ENCODE measurements at regions not wholly inside any gene's neighbourhood (a gene's known extent, or its start where the extent isn't known, plus 50 kb on each side); places are given as distances from the start of the nearest gene placed in this dataset.
"Not testable (repeated sequence)": the region's sequence is repeated elsewhere in the genome, so short reads cannot be mapped to it uniquely, and the experiment has no call there.

DNA sequence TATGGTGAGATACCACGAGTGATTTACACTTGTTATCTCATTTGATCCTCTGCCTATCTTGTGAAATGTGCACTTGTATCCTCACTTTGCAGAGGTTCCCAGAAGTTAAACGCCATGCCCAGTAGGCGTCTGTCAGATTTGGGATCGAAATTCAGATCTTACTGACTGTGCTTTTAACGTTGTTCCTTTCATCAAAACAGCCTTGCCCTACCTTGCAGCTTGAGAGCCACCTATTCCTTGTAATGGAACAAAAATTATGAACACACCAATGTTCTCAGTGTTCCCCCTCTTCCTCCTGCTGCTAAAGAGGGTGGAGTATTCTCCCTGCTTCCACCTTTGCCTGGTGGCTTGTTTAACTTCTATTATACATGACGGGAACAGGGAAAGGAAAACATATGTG, 257.0 kb downstream of the MSX2 start:
- DNase-seq (ENCODE audit: low spot score) = no peak

DNA sequence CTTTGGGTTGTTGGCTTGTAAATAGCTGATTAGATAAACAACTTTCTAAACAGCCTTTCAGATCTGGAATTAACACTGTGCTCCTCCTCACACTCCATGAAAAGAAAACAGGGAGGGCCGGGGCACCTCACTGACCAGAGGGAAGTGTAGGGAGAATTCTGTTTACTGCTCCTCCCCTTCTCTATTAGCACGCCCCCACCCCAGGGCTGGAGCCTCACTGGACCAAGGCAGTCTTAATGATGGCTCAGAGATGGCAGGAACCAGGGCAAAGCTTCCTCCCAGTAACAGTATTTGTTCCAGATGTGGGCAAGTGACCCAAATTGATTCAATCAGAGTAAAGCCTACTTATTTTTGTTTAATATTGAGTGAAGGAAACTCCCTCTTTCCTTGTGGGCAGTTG, 256.6 kb downstream of the MSX2 start:
- no peak for DNase-seq (ENCODE audit: low spot score)

DNA sequence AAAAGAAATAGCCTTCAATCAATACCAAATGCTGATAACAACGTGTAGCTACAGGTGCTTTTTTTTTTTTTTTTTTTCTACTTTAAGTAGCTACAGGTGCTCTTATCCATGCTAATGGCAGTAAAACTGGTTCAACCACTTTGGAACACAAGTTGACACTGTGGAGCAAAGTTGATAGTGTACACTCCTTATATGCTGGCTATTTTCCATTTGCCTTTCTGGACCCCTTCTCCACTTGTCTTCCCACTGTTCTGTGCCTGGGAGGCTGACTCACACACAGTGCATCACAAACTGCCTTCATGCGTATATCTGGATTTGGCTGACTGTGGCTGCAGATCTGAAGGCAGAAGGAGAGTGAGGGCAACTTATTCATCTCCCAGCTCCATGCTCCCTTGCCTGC, 247.9 kb downstream of the MSX2 start:
- DNase-seq (ENCODE audit: low spot score) = no peak

DNA sequence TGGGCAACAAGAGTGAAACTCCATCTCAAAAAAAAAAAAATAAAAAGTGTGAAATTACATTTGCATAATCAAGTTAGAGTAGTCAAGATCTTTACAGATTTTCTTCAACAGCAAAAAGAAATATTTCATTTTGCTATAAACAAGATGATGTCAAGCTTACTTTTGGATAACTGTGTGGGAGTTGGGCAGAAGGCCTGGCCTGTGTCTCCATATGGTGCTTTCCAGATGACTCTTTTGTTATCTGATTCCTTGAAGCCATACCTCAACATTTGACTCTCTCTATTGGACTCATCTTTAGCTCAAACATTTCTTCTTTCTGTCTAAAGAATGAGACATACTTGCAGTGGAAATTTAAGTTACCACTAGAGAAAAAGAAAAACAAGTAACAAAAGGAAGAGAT, 246.8 kb downstream of the MSX2 start:
- no peak for DNase-seq (ENCODE audit: low spot score)

DNA sequence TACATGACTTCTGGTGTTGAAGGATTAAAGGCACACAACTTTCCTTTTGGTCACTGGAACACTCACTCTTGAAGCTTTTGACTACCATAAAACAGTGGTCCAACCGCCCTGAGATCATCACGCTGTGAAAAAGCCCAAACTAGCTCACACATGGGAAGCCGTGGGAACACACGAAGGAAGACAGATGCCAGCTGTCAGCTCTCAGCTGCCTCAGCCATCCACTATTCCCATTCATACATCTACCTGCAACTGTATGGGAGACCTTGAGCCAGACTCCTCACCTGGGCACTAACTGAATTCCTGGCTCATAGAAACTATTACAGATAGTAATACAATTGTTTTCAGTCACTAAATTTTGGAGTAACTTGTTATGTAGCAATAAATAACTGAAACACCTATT, 246.1 kb downstream of the MSX2 start:
- no peak for DNase-seq (ENCODE audit: low spot score)

DNA sequence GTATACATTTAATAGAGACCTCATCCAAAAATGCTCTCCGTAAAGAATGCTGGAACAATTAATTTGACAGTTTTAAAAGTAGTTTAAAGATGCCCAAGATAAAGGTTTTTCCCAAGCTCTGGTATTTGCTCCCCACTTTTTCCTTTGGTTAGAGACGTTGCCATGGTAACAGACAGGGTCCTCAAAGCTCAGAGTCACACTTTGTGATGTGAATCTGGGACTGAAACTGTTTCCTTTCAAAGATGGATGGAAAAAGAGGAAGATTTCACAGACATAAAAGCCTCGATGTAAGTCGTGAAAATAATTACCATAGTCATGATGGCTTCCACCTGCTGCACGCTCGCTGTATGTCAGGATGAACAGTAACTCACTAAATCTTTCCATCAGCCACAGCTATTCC, 229.5 kb downstream of the MSX2 start:
- no peak for DNase-seq (ENCODE audit: low spot score)

DNA sequence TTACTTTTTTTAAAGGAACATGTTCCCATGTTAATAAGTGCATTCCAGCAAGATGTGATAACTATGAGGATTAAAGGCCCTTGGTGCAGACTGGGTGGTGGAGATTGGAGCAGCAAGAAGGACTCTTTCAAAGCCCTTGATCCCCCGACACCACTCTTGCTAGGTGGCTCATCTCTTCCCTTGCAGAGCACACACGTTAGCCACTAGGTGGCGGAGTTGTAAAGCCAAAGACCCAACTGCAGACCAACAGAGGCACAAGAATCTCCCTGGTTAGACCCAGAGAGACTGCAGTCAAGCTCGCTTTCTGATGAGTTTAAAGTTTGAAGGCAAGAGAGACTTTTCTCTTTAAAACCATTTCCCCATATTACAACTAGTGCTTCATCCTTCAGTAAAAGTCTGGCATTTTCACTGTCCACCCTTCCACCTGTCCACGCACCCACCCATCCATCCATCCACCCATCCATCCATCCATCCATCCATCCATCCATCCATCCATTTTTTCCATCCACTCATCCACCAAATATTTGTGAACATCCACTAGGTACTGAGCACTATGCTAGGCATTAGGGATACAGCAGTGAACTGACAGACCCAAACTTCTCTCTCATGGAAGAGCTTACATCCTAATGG, 226.9 kb downstream of the MSX2 start:
- peak; percentile 84 for DNase-seq (ENCODE audit: low spot score)

DNA sequence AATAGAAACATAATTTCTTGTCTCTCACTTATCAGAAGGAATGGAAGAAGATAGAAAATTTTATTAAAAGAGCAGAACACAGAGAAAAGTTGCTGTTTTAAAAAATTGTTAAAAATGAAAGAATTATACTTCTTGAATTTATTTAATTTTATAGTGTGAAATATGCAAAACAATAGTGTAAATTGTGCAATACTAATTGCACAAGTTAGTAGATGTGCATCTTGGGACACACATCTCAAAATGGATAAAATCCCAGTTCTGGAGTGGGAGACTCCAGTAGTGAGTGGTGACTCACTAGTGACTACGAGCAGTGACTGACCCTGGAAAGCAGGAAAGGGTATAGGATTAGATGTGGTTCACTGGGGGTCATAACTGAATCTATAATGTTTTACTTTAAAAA, 223.2 kb downstream of the MSX2 start:
- DNase-seq (ENCODE audit: low spot score) = no peak

DNA sequence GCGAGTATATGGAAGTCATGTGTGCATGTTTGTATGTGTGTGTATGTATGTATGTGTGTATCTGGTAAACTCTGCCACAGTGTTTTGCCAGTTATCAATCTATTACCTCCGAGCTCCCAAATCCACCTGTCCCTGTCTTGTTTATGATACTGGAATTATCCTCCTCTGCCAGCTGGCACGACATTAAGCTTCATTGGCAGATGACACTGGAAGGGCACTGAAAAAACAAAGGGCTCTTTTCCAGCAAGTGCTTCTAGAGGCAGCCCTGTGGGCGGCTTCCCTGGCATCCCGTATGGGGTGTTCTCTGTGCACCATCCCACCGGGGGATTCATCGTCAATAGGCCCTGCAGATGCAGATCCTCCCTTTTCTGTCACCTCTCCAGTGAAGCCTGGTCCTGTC, 221.5 kb downstream of the MSX2 start:
- no peak for DNase-seq (ENCODE audit: low spot score)

DNA sequence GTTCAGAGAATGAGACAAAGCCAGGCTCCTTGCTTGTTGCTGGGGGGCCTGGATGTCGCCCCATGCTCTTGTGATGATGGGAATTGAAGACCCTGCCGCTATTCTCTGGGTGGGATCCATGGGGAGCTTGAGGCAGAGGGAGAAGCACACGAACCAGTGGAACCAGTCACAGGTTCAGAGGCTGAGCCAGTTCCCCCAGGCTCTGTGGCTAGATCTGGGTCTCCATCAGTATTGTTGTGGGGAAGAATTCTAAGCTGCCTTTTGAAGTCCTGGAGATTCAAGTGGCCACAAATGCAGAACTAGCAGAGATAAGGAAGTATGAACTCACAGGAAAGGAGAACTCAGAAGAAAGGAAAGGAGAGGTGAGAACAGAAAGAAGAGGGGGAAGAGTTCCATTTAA, 219.4 kb downstream of the MSX2 start:
- DNase-seq (ENCODE audit: low spot score) = no peak

DNA sequence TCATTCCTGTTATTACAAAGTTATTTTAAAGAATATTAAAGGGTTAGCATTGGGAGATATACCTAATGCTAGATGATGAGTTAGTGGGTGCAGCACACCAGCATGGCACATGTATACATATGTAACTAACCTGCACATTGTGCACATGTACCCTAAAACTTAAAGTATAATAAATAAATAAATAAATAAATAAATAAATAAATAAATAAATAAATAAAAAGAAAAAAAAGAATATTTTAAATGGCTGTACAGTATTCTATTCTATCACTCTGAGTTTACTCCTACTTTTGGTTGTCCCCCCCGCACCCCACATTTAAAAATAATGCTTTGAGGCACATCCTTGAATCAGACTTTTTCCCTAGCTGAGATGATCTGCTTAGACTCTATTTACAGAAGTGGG, 218.6 kb downstream of the MSX2 start:
- not testable (repeated sequence) for DNase-seq (ENCODE audit: low spot score)

DNA sequence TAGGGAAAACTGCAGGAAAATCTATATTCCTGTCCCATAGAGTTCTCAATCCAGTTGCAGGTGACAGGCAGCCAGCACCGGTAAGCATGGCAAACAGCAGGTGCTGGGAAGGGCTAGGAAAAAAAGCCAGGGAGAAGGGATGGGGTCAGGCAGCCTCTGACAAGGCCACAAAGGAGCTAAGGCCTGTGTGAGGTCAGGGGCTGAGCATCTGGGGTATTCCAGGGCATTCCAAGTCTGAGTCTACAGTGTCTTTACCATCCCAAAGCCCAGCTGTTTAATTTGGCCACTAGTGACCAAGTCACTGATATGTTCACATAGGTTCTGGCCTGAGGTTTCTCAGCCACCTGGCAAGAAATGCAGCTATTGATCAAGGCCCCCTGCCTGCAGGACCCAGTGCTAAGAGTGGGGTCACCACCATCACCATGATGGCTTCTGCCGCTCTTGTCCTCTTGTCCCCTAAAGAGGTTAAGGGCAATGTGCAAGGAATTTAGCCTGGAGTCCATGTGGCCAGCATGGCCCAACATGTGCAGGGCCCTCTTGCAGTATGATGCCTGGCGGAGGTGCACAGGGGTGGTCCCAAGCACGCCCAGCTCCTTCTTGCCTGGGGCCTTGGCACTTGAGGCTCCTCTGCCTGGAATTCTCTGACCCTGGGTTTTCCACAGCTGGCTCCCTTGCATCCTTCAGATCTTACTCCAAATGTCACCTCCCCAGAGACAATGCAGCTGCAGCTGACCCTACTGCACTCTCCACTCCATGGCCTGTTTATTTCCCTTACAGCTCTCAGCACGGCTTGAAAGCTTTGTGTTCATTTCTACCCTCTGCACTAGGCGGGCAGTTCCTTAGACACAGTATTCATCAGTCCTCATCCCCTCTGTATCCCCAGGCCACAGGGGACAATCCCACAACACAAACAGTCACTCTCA, 213.1 kb downstream of the MSX2 start:
- no peak for DNase-seq (ENCODE audit: low spot score)

DNA sequence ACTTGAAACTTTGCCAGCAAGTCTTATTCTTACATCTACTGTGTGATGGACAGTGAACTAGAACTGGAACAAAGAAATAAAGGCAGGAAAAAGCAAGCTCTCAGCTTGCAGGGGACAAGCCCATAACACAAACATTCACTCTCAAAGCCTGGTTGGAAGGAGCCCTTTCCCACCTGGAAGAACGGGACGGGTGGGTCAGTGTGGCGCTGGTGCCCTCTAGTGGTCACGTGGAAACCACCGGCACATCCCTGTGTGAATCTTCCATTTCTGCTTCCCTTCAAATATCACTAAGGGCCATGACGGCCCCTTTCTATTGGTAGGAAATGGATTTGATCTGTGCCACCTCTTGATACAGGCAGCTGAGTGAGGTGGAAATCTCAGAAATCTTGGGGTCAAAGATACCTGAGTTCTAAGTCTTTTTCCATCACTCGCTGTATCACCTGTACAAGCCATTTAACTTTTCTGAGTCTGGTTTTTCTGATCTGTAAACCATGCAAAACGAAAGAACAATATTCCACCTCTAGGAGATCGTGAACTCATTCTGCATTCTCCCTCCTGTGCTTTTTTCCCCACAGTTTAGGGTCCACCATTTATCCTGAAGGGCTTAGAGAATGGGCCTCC, 211.6 kb downstream of the MSX2 start:
- DNase-seq (ENCODE audit: low spot score) = peak; percentile 74

DNA sequence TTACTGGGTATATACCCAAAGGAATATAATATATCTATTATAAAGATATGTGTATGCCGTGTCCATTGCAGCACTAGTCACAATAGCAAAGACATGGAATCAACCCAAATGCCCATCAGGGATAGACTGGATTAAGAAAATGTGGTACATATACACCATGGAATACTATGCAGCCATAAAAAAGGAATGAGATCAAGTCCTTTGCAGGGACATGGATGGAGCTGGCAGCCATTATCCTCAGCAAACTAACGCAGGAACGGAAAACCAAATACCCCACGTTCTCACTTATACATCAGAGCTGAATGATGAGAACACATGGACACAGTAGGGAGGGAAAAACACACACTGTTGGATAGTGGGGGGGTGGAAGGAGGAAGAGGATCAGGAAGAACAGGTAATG, 206.7 kb downstream of the MSX2 start:
- not testable (repeated sequence) for DNase-seq (ENCODE audit: low spot score)

DNA sequence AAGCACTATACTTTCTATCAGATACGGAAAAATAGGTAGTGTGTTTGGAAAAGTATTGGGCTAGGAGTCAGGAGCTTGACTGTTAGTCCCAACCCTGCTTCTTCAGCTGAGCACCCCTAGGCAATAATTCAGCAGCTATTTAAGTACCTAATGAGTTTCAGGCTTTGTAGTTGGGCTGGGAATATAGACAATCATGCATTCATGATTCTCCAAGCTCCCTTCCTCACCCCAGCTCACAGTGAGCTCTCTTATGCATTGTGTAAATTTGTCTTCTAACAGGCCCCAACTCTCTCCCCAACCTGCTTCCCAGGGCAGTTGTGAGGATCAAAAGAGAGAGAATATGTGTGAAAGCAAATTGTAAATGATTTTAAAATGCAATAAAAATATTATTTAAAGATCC, 201.2 kb downstream of the MSX2 start:
- DNase-seq (ENCODE audit: low spot score) = no peak

DNA sequence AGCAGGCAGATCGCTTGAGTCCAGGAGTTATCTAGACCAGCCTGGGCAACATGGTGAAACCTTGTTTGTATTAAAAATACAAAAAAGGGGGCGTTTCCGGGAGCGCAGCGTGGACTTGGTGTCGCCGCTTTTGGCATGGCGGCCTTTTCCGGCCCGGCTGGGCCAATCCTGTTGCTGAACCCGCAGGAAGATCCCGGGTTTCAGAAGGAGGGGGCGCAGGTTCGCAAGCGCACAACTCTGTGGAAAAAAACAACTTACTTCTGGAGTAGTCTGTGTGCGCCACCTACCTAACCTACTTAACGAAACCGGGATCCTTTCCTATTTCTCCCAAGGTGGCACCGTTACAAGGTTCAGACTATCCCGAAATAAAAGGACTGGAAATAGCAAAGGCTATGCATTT, 198.6 kb downstream of the MSX2 start:
- no peak for DNase-seq (ENCODE audit: low spot score)

DNA sequence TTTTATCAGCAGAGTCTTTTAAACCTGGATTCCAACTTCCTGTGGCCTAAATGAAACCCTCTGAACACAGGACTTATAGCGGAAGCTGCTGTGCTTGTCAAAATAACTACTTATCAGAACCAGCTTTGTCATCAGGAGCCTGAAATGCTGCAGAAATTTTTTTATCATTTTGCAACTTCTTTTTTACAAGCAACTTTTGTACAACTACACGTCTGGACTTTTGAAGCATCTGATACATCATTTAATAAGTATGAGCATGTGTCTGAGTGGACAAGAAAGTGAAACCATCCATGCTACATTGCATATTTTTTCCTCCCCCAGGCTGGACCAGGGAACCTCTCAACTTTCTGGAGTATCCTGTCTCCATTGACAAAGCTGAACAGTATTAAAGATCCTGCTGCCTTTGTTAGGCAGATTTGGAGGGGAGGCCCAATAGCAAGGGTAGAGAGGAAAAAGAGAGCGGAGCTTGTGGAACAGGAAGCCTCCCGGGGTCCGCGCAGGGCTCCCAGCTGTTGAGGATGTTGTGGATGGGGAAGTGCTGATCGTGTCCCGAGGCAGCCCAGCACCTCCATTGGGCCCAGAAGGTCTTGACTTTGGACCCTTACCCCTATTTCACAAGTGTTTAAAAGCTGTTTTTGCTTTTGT, 196.6 kb downstream of the MSX2 start:
- DNase-seq (ENCODE audit: low spot score) = no peak

DNA sequence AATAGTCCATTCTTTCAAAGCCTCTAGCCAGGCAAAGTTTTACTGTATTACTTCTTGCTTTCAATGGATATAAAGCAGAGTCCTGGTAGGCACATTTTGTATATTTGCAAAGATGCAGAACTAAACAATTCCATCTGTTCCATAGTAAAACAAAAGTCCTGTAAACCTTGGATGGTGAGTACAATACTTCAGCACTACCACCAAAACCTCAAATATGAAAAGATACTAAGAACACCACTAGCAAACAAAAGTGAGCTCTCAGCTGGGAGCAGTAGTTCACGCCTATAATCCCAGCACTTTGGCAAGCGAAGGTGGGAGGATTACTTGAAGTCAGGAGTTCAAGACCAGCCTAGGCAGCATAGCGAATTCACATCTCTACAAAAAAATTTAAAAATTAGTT, 195.0 kb downstream of the MSX2 start:
- DNase-seq (ENCODE audit: low spot score) = no peak

DNA sequence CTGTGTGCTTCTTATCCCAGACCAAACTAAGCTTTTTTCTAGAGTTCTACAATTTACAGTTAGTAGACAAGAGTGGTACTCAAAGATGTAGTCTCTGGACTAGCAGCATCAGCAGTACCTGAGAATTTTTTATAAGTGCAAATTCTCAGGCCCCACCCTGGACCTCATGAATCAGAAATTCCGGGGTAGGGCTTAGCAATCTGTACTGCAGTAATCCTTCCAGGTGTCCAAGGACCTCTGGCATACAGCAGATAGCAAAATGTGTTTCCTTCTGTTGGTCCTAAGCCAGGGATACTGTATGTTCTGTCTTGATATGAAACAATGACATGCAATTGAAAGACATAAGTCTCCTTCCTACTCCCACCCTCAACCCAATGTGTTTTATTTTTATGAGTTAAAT, 194.3 kb downstream of the MSX2 start:
- no peak for DNase-seq (ENCODE audit: low spot score)

DNA sequence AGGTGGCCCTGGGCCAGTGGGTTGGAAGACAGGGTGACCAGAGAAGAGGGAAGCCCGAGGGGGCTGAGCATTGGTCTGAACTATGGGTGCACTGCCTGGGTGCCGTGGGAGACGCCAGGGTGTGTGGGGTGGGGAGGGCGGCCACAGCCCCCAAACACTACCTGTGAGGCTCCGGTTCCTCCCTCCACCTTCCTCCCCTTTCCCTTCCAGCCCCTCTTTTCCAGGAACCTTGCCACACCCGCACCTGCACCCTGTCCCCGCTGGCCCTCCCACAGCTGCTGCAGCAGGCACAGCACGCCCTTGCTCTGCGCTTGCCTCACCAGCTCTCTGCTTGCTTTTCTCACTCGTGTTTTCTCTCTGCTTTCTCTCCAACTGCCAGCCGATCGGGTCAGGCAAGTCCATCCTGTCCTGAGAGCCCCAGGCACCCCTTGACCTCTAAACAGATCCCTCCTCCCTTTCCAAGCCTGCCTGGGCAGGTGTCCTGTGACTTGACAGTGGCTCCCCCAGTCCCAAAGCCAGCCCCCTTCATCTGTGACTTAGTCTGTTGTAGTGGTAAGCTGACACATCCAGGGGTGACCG, 193.7 kb downstream of the MSX2 start:
- DNase-seq (ENCODE audit: low spot score) = no peak

DNA sequence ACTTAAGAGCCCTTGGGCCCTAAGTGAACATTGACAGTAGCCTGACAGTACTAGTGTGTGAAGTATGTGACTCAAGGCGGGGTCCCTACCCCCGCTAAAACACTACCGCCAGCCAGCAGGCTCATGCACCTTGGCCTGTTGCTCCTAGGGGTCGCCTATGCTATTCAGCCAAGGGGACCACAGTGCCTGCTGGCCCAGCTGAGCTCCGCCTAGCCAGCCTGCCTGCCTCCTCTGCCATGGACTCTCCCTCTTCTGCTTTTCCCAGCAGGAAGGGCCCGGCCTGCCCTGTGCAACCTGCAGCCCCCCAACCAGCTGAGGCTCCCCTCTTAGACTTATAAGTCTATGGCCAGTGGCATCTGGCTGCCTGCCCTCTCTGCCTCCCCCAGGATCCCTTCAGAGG, 193.1 kb downstream of the MSX2 start:
- not testable (repeated sequence) for DNase-seq (ENCODE audit: low spot score)

DNA sequence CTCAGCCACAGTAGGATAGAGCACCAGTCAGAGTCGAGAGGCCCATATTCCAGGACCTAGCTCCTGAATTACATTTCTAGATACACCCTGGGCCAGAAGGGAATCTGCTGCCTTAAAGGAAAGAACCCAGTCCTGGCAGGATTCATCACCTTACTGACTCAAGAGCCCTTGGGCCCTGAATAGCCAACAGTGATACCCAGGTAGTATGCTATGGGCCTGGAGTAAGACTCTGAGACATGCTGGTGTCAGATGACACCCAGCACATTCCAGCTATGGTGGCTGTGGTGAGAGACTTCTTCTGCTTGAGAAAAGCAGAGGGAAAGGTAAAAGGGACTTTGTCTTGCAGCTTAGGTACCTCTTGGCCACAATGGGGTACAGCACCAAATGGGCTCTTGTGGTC, 192.5 kb downstream of the MSX2 start:
- not testable (repeated sequence) for DNase-seq (ENCODE audit: low spot score)
